Keratinocyte (primary cell): ENCODE measurements at regions not wholly inside any gene's neighbourhood (a gene's known extent, or its start where the extent isn't known, plus 50 kb on each side); places are given as distances from the start of the nearest gene placed in this dataset.

Source experiments
- DNase-seq: peaks from one replicate; pipeline ENCODE4 v3.0.0-alpha.2; 2011; ENCODE audit warnings: low read depth, missing footprints, low spot score
- FAIRE-seq: peaks from 2 replicates; lab custom pipeline; 2011; peaks lifted over from hg19 to GRCh38; lab: Jason Lieb, UNC
- H2AFZ ChIP-seq: 2 replicates; pipeline ENCODE4 v1.6.0; 2012; ENCODE audit warnings: low read length, control low read depth, inconsistent platforms; ENCODE audit not compliant: control insufficient read depth
- H3K27ac ChIP-seq: 2 replicates; pipeline ENCODE4 v1.5.1; 2011; ENCODE audit warnings: low read length; ENCODE audit not compliant: control insufficient read depth, insufficient read depth
- H3K27me3 ChIP-seq: 3 replicates; pipeline ENCODE4 v1.6.0; 2011; ENCODE audit warnings: low read length; ENCODE audit not compliant: control insufficient read depth, insufficient read depth; ENCODE audit errors: extremely low read depth
- H3K36me3 ChIP-seq, 2 experiments: 2 replicates in 1 of 2; 3 replicates in 1 of 2; pipeline ENCODE4 v1.5.1; 2011; ENCODE audit warnings: low read length in 2 of 2, mild to moderate bottlenecking in 1 of 2; ENCODE audit not compliant: control insufficient read depth in 2 of 2, insufficient read depth in 2 of 2; ENCODE audit errors: extremely low read depth in 1 of 2
- H3K4me1 ChIP-seq: 3 replicates; pipeline ENCODE4 v1.5.1; 2011; ENCODE audit warnings: low read length; ENCODE audit not compliant: control insufficient read depth, insufficient read depth; ENCODE audit errors: extremely low read depth
- H3K4me2 ChIP-seq: 3 replicates; pipeline ENCODE4 v1.6.0; 2011; ENCODE audit warnings: low read depth, low read length; ENCODE audit not compliant: control insufficient read depth, insufficient read depth; ENCODE audit errors: extremely low read depth
- H3K4me3 ChIP-seq, 3 experiments: fragments of 200-600 bp in 1 of 3; sonication (generic) in 1 of 3; 2 replicates in 2 of 3; 3 replicates in 1 of 3; pipeline ENCODE4 v1.5.1; 2011 to 2016; ENCODE audit warnings: low read length in 3 of 3, mild to moderate bottlenecking in 3 of 3, control low read depth in 2 of 3, inconsistent platforms in 1 of 3, low read depth in 1 of 3, mixed read lengths in 1 of 3, mixed run types in 1 of 3, moderate library complexity in 1 of 3; ENCODE audit not compliant: control insufficient read depth in 2 of 3, insufficient read depth in 2 of 3; ENCODE audit errors: extremely low read depth in 1 of 3
- H3K79me2 ChIP-seq: 2 replicates; pipeline ENCODE4 v1.6.0; 2012; ENCODE audit warnings: low read length; ENCODE audit not compliant: control insufficient read depth, insufficient read depth
- H3K9ac ChIP-seq: 3 replicates; pipeline ENCODE4 v1.6.0; 2011; ENCODE audit warnings: low read length; ENCODE audit not compliant: control insufficient read depth, insufficient read depth; ENCODE audit errors: extremely low read depth
- H3K9me1 ChIP-seq: 3 replicates; pipeline ENCODE4 v1.6.0; 2011; ENCODE audit warnings: low read length; ENCODE audit not compliant: control insufficient read depth, insufficient read depth; ENCODE audit errors: extremely low read depth
- H3K9me3 ChIP-seq: 2 replicates; pipeline ENCODE4 v1.5.1; 2012; ENCODE audit warnings: low read depth, low read length; ENCODE audit not compliant: control insufficient read depth
- H4K20me1 ChIP-seq: 3 replicates; pipeline ENCODE4 v1.6.0; 2011; ENCODE audit warnings: low read length; ENCODE audit not compliant: control insufficient read depth, insufficient read depth; ENCODE audit errors: extremely low read depth
- CTCF ChIP-seq, 3 experiments: IDR thresholded peaks in 1 of 3; conservative IDR thresholded peaks in 1 of 3; optimal IDR thresholded peaks in 1 of 3; 2 replicates in 2 of 3; 3 replicates in 1 of 3; pipeline versions ENCODE3 to v1.5.1; 2011; ENCODE audit warnings: low read length in 3 of 3, mild to moderate bottlenecking in 3 of 3, moderate library complexity in 2 of 3, control low read depth in 1 of 3, inconsistent platforms in 1 of 3; ENCODE audit not compliant: insufficient read depth in 2 of 3; ENCODE audit errors: extremely low read depth in 1 of 3
- EZH2 ChIP-seq: IDR thresholded peaks from one replicate; pipeline ENCODE4 v1.6.1; 2012; ENCODE audit warnings: inconsistent platforms, mild to moderate bottlenecking, low read length, moderate library complexity
- dilution Hi-C: fragments of 300-500 bp; cut with MboI; formaldehyde crosslinking; loops from one replicate; pipeline ENCODE4 v1.7.0; 2020; ENCODE audit warnings: low sequenced_read_pairs; ENCODE audit not compliant: extremely low pct_ligation_motif_present

- Histone ChIP-seq H3K9me3 (no peaks in the 10 kb centered on the region), H3K79me2 (no peaks in the 10 kb centered on the region), H2AFZ (no peak overlapping the region), H3K27me3 (no peaks in the 10 kb centered on the region), H4K20me1 (no peaks in the 10 kb centered on the region), H3K9me1 (no peaks in the 10 kb centered on the region), H3K4me3 (no peak overlapping the region), H3K9ac (no peak overlapping the region), H3K4me2 (no peak overlapping the region), H3K36me3 (no peaks in the 10 kb centered on the region), H3K4me1 (no peaks in the 10 kb centered on the region), H3K27ac (no peak overlapping the region)
- DNase-seq, result no peak
- no peak for TF ChIP-seq EZH2
- no peak for TF ChIP-seq CTCF (optimal IDR thresholded peaks at IDR 0.05 in 1 of 3, IDR thresholded peaks at IDR 0.05 in 1 of 3, conservative IDR thresholded peaks at IDR 0.05 in 1 of 3; ENCODE audit: extremely low read depth in 1 of 3, insufficient read depth in 2 of 3, low read length in 3 of 3)
- dilution Hi-C loops, result no loop called here
- FAIRE-seq, result no peak
Measured at GRCh38 chr3:178369811-178370210, 166.4 kb upstream of the KCNMB2 start.

- H3K36me3 ChIP-seq, result no peaks in the 10 kb centered on the region
- H3K4me1 ChIP-seq, result no peaks in the 10 kb centered on the region
- no peak overlapping the region for H2AFZ ChIP-seq
- no peak overlapping the region for H3K27ac ChIP-seq
- no peak overlapping the region for H3K9ac ChIP-seq
- H3K79me2 ChIP-seq, result no peaks in the 10 kb centered on the region
- H3K27me3 ChIP-seq, result no peaks in the 10 kb centered on the region
- no peaks in the 10 kb centered on the region for H3K9me1 ChIP-seq
- H3K4me2 ChIP-seq, result no peak overlapping the region
- dilution Hi-C loops, result no loop called here
- TF ChIP-seq EZH2, result no peak
- no peak for TF ChIP-seq CTCF (optimal IDR thresholded peaks at IDR 0.05 in 1 of 3, IDR thresholded peaks at IDR 0.05 in 1 of 3, conservative IDR thresholded peaks at IDR 0.05 in 1 of 3; ENCODE audit: extremely low read depth in 1 of 3, insufficient read depth in 2 of 3, low read length in 3 of 3)
- no peaks in the 10 kb centered on the region for H3K9me3 ChIP-seq
- H3K4me3 ChIP-seq, result no peak overlapping the region
- FAIRE-seq, result no peak
- DNase-seq, result no peak
- no peaks in the 10 kb centered on the region for H4K20me1 ChIP-seq
Measured at GRCh38 chr3:178370387-178370786, 165.8 kb upstream of the KCNMB2 start.
